ENCODE measurements at regions not wholly inside any gene's neighbourhood (a gene's known extent, or its start where the extent isn't known, plus 50 kb on each side); places are given as distances from the start of the nearest gene placed in this dataset.

DNA sequence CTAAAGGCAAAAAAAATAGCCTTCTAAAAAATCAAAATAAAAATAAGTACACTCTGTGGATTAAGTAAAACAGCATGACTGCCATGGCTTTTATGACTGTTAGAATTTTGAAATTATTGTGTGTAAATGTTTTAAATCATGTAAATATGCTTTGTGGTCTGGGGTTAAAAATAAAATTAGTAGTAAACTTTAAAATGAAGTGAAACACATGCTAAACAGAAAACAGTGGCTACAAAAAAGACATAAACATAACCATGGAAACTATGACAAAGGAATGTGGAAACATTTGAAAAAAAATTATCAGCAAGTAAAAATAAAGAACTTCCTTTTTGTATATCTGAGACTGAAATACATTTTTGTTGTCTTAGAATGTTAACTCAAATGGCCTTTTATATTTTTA is 134.5 kb upstream of the SPEF2 start:
- Histone ChIP-seq H3K9me3 (ENCODE audit: control insufficient read depth, insufficient read depth, low read length) (no peaks in the 10 kb centered on the region), H3K36me3 (ENCODE audit: control insufficient read depth, insufficient read depth, low read length) (no peaks in the 10 kb centered on the region), H2AK5ac (ENCODE audit: low read depth, low read length) (no peak overlapping the region), H2BK5ac (ENCODE audit: low read depth, low read length, poor library complexity, severe bottlenecking) (no peak overlapping the region), H2BK120ac (ENCODE audit: low read depth, low read length) (no peak overlapping the region), H3K4me1 (ENCODE audit: control insufficient read depth, insufficient read depth, low read length) (no peaks in the 10 kb centered on the region), H2BK15ac (ENCODE audit: low read depth, low read length) (no peak overlapping the region), H4K91ac (ENCODE audit: insufficient read depth, low read depth, low read length) (no peak overlapping the region), H3K14ac (replicated peaks; ENCODE audit: low read depth, low read length) (no peak overlapping the region), H3K9me1 (ENCODE audit: insufficient read depth, low read length) (no peaks in the 10 kb centered on the region), H3K18ac (ENCODE audit: low read depth, low read length) (no peak overlapping the region), H3K79me1 (ENCODE audit: low read depth in 1 of 2, low read length in 2 of 2) (no peaks in the 10 kb centered on the region), H2AFZ (replicated peaks; ENCODE audit: low read length, poor library complexity) (no peak overlapping the region), H3K4ac (ENCODE audit: low read depth, low read length) (no peak overlapping the region), H4K20me1 (ENCODE audit: insufficient read depth, low read length) (no peaks in the 10 kb centered on the region), H4K8ac (ENCODE audit: low read depth in 2 of 2, low read length in 2 of 2) (no peak overlapping the region), H2AK9ac (replicated peaks; ENCODE audit: low read depth, low read length, poor library complexity) (no peak overlapping the region), H2BK20ac (ENCODE audit: low read depth, low read length) (no peak overlapping the region), H3K56ac (ENCODE audit: extremely low read depth, insufficient read depth, low read length) (no peak overlapping the region), H3K4me3 (ENCODE audit: insufficient read depth, low read depth, low read length) (no peak overlapping the region), H3K4me2 (ENCODE audit: low read depth, low read length) (no peak overlapping the region), H4K5ac (ENCODE audit: low read depth, low read length) (no peak overlapping the region), H3K23ac (ENCODE audit: low read depth, low read length) (no peak overlapping the region), H3K27me3 (ENCODE audit: control insufficient read depth, insufficient read depth, low read length) (no peaks in the 10 kb centered on the region), H3K27ac (ENCODE audit: insufficient read depth, low read length) (no peak overlapping the region), H3K9ac (ENCODE audit: low read depth, low read length) (no peak overlapping the region)
- dilution Hi-C loops (cut with HindIII; ENCODE audit: low sequenced_read_pairs, unreplicated experiment) (no loop called here), intact Hi-C loops (cut with micrococcal nuclease) (no loop called here), in situ Hi-C loops (cut with MboI; ENCODE audit: low sequenced_read_pairs) (no loop called here)
- ATAC-seq (ENCODE audit: low read depth): no peak
- BruUV-seq (replicated peaks): no TSS peak
- POLR2A ChIA-PET (ENCODE audit: unreplicated experiment): no interaction called here
- DNase-seq: no peak
- CTCF ChIA-PET: no interaction called here
- TF ChIP-seq, protein P1, sequence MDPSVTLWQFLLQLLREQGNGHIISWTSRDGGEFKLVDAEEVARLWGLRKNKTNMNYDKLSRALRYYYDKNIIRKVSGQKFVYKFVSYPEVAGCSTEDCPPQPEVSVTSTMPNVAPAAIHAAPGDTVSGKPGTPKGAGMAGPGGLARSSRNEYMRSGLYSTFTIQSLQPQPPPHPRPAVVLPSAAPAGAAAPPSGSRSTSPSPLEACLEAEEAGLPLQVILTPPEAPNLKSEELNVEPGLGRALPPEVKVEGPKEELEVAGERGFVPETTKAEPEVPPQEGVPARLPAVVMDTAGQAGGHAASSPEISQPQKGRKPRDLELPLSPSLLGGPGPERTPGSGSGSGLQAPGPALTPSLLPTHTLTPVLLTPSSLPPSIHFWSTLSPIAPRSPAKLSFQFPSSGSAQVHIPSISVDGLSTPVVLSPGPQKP (IDR thresholded peaks at IDR 0.05; ENCODE audit: borderline replicate concordance, low read depth, low read length): no peak
- TF ChIP-seq MAFK (IDR thresholded peaks at IDR 0.05; ENCODE audit: low read depth, low read length) (no peak), RAD21 (IDR thresholded peaks at IDR 0.05; ENCODE audit: low read length) (no peak), MAZ (IDR thresholded peaks at IDR 0.05; ENCODE audit: borderline replicate concordance, low read depth, low read length) (no peak), SMC3 (IDR thresholded peaks at IDR 0.05; ENCODE audit: low read depth, low read length) (no peak), RFX5 (IDR thresholded peaks at IDR 0.05; ENCODE audit: low read depth, low read length) (no peak), MXI1 (IDR thresholded peaks at IDR 0.05; ENCODE audit: borderline replicate concordance, low read depth, low read length) (no peak), CHD1 (IDR thresholded peaks at IDR 0.05; ENCODE audit: low read depth, low read length) (no peak), BHLHE40 (IDR thresholded peaks at IDR 0.05; ENCODE audit: low read depth, low read length) (no peak), RCOR1 (IDR thresholded peaks at IDR 0.05; ENCODE audit: insufficient replicate concordance, low read length) (no peak)
- TF ChIP-seq, protein P2, sequence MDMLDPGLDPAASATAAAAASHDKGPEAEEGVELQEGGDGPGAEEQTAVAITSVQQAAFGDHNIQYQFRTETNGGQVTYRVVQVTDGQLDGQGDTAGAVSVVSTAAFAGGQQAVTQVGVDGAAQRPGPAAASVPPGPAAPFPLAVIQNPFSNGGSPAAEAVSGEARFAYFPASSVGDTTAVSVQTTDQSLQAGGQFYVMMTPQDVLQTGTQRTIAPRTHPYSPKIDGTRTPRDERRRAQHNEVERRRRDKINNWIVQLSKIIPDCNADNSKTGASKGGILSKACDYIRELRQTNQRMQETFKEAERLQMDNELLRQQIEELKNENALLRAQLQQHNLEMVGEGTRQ (IDR thresholded peaks at IDR 0.05; ENCODE audit: low read depth, low read length): no peak
- TF ChIP-seq, protein P3, sequence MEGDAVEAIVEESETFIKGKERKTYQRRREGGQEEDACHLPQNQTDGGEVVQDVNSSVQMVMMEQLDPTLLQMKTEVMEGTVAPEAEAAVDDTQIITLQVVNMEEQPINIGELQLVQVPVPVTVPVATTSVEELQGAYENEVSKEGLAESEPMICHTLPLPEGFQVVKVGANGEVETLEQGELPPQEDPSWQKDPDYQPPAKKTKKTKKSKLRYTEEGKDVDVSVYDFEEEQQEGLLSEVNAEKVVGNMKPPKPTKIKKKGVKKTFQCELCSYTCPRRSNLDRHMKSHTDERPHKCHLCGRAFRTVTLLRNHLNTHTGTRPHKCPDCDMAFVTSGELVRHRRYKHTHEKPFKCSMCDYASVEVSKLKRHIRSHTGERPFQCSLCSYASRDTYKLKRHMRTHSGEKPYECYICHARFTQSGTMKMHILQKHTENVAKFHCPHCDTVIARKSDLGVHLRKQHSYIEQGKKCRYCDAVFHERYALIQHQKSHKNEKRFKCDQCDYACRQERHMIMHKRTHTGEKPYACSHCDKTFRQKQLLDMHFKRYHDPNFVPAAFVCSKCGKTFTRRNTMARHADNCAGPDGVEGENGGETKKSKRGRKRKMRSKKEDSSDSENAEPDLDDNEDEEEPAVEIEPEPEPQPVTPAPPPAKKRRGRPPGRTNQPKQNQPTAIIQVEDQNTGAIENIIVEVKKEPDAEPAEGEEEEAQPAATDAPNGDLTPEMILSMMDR (conservative IDR thresholded peaks at IDR 0.05; ENCODE audit: low read depth, low read length): no peak

Data from IMR-90 (cell line).